ENCODE measurements at regions not wholly inside any gene's neighbourhood (a gene's known extent, or its start where the extent isn't known, plus 50 kb on each side); places are given as distances from the start of the nearest gene placed in this dataset.

GRCh38 chr5:88144219-88145001 is 124.2 kb downstream of the TMEM161B start:
- peaks cover 2% of the 10 kb centered on the region for H3K36me3 Mint-ChIP-seq (ENCODE audit: low read depth)

GRCh38 chr5:88143693-88144218 is 124.9 kb downstream of the TMEM161B start:
- no peak overlapping the region for H3K4me3 Mint-ChIP-seq
- no peak for DNase-seq
- ChIA-PET POLR2A (no interaction called here), CTCF (interaction anchor here (1.0 kb wide), 1 partner anchor 538 kb away, joined by 3 read pairs; no protein-coding TSS in a partner anchor)
- H3K27ac Mint-ChIP-seq: no peak overlapping the region
- H3K27me3 Mint-ChIP-seq: peaks cover 32% of the 10 kb centered on the region
- H3K36me3 Mint-ChIP-seq (ENCODE audit: low read depth): peaks cover 2% of the 10 kb centered on the region
- H3K9me3 Mint-ChIP-seq: no peaks in the 10 kb centered on the region
- H3K4me1 Mint-ChIP-seq: peaks cover 24% of the 10 kb centered on the region

More at GRCh38 chr5:88144219-88145001, 124.2 kb downstream of the TMEM161B start:
- H3K27ac Mint-ChIP-seq: no peak overlapping the region
- peaks cover 24% of the 10 kb centered on the region for H3K4me1 Mint-ChIP-seq
- no peaks in the 10 kb centered on the region for H3K9me3 Mint-ChIP-seq
- peak; percentile 17 for DNase-seq
- POLR2A ChIA-PET: interaction anchor here (1.6 kb wide), 1 partner anchor 545 kb away, joined by 3 read pairs; no protein-coding TSS in a partner anchor
- CTCF ChIA-PET: interaction anchor here (1.5 kb wide), 1 partner anchor 41 kb away, joined by 3 read pairs; no protein-coding TSS in a partner anchor
- no peak overlapping the region for H3K4me3 Mint-ChIP-seq
- peaks cover 34% of the 10 kb centered on the region for H3K27me3 Mint-ChIP-seq

- H3K9me3 Mint-ChIP-seq: no peaks in the 10 kb centered on the region
- peaks cover 29% of the 10 kb centered on the region for H3K27me3 Mint-ChIP-seq
- ChIA-PET CTCF (interaction anchor here (0.8 to 1.0 kb wide), 2 partner anchors 115 to 538 kb away, joined by 3 read pairs; no protein-coding TSS in a partner anchor), POLR2A (no interaction called here)
- H3K36me3 Mint-ChIP-seq (ENCODE audit: low read depth): peaks cover 2% of the 10 kb centered on the region
- no peak overlapping the region for H3K4me3 Mint-ChIP-seq
- H3K4me1 Mint-ChIP-seq: peaks cover 24% of the 10 kb centered on the region
- H3K27ac Mint-ChIP-seq: no peak overlapping the region
- DNase-seq: no peak
Measured at GRCh38 chr5:88142886-88143692, 125.6 kb downstream of the TMEM161B start.

- CTCF ChIA-PET: interaction anchor here (0.8 to 1.0 kb wide), 2 partner anchors 115 to 539 kb away, joined by 3 read pairs; no protein-coding TSS in a partner anchor
- H3K36me3 Mint-ChIP-seq (ENCODE audit: low read depth): peaks cover 2% of the 10 kb centered on the region
- DNase-seq: no peak
- no peak overlapping the region for H3K4me3 Mint-ChIP-seq
- peaks cover 28% of the 10 kb centered on the region for H3K27me3 Mint-ChIP-seq
- no peaks in the 10 kb centered on the region for H3K9me3 Mint-ChIP-seq
- POLR2A ChIA-PET: no interaction called here
- H3K4me1 Mint-ChIP-seq: peaks cover 24% of the 10 kb centered on the region
- H3K27ac Mint-ChIP-seq: no peak overlapping the region
Measured at GRCh38 chr5:88142636-88142885, 126.1 kb downstream of the TMEM161B start.

- H3K36me3 Mint-ChIP-seq (ENCODE audit: low read depth): peaks cover 2% of the 10 kb centered on the region
- H3K27ac Mint-ChIP-seq: no peak overlapping the region
- peaks cover 24% of the 10 kb centered on the region for H3K4me1 Mint-ChIP-seq
- ChIA-PET CTCF (interaction anchor here (1.0 to 1.2 kb wide), 4 partner anchors 129 to 540 kb away, joined by 3 to 4 read pairs (median 3); no protein-coding TSS in a partner anchor), POLR2A (no interaction called here)
- peak; percentile 96 for DNase-seq
- H3K4me3 Mint-ChIP-seq: no peak overlapping the region
- peaks cover 26% of the 10 kb centered on the region for H3K27me3 Mint-ChIP-seq
- H3K9me3 Mint-ChIP-seq: no peaks in the 10 kb centered on the region
Measured at GRCh38 chr5:88140856-88141752, 127.5 kb downstream of the TMEM161B start.

- Mint-ChIP-seq H3K9me3 (no peaks in the 10 kb centered on the region), H3K4me1 (peaks cover 18% of the 10 kb centered on the region)
- POLR2A ChIA-PET: no interaction called here
Measured at GRCh38 chr5:88140396-88140855, 128.2 kb downstream of the TMEM161B start.

GRCh38 chr5:88130211-88130815 is 138.3 kb downstream of the TMEM161B start:
- ChIA-PET POLR2A (no interaction called here), CTCF (no interaction called here)
- no peak overlapping the region for H3K27ac Mint-ChIP-seq
- no peak for DNase-seq
- no peak overlapping the region for H3K4me3 Mint-ChIP-seq
- no peaks in the 10 kb centered on the region for H3K9me3 Mint-ChIP-seq
- peaks cover 17% of the 10 kb centered on the region for H3K27me3 Mint-ChIP-seq
- no peaks in the 10 kb centered on the region for H3K36me3 Mint-ChIP-seq (ENCODE audit: low read depth)
- H3K4me1 Mint-ChIP-seq: peaks cover 2% of the 10 kb centered on the region

More at GRCh38 chr5:88140396-88140855, 128.2 kb downstream of the TMEM161B start:
- peaks cover 19% of the 10 kb centered on the region for H3K27me3 Mint-ChIP-seq
- CTCF ChIA-PET: interaction anchor here (1.0 to 1.2 kb wide), 4 partner anchors 130 to 541 kb away, joined by 3 to 4 read pairs (median 3); no protein-coding TSS in a partner anchor
- peaks cover 1% of the 10 kb centered on the region for H3K36me3 Mint-ChIP-seq (ENCODE audit: low read depth)
- no peak overlapping the region for H3K4me3 Mint-ChIP-seq
- peak; percentile 20 for DNase-seq
- H3K27ac Mint-ChIP-seq: no peak overlapping the region

- Mint-ChIP-seq H3K27me3 (peaks cover 14% of the 10 kb centered on the region), H3K4me3 (no peak overlapping the region), H3K9me3 (peaks cover 2% of the 10 kb centered on the region), H3K36me3 (ENCODE audit: low read depth) (no peaks in the 10 kb centered on the region), H3K27ac (no peak overlapping the region), H3K4me1 (no peaks in the 10 kb centered on the region)
- DNase-seq: no peak
- POLR2A ChIA-PET: no interaction called here
- CTCF ChIA-PET: no interaction called here
Measured at GRCh38 chr5:88128813-88129212, 139.8 kb downstream of the TMEM161B start.

- no peak for DNase-seq
- POLR2A ChIA-PET: no interaction called here
- Mint-ChIP-seq H3K27me3 (peaks cover 7% of the 10 kb centered on the region), H3K9me3 (no peaks in the 10 kb centered on the region), H3K36me3 (ENCODE audit: low read depth) (no peaks in the 10 kb centered on the region), H3K27ac (no peak overlapping the region), H3K4me3 (no peak overlapping the region), H3K4me1 (no peaks in the 10 kb centered on the region)
- CTCF ChIA-PET: interaction anchor here (0.6 kb wide), 1 partner anchor 344 kb away, joined by 3 read pairs; no protein-coding TSS in a partner anchor
Measured at GRCh38 chr5:88119535-88120125, 149.0 kb downstream of the TMEM161B start.

GRCh38 chr5:88118179-88118578 is 150.5 kb downstream of the TMEM161B start:
- Mint-ChIP-seq H3K36me3 (ENCODE audit: low read depth) (no peaks in the 10 kb centered on the region), H3K4me3 (no peak overlapping the region), H3K9me3 (no peaks in the 10 kb centered on the region), H3K27ac (no peak overlapping the region), H3K27me3 (peaks cover 7% of the 10 kb centered on the region), H3K4me1 (no peaks in the 10 kb centered on the region)
- CTCF ChIA-PET: no interaction called here
- DNase-seq: no peak
- POLR2A ChIA-PET: no interaction called here

GRCh38 chr5:88117546-88117945 is 151.1 kb downstream of the TMEM161B start:
- ChIA-PET POLR2A (no interaction called here), CTCF (no interaction called here)
- H3K4me1 Mint-ChIP-seq: no peaks in the 10 kb centered on the region
- H3K4me3 Mint-ChIP-seq: no peak overlapping the region
- H3K27me3 Mint-ChIP-seq: peaks cover 7% of the 10 kb centered on the region
- H3K27ac Mint-ChIP-seq: no peak overlapping the region
- no peaks in the 10 kb centered on the region for H3K36me3 Mint-ChIP-seq (ENCODE audit: low read depth)
- no peaks in the 10 kb centered on the region for H3K9me3 Mint-ChIP-seq
- DNase-seq: no peak

- no peak for DNase-seq
- H3K4me1 Mint-ChIP-seq: no peaks in the 10 kb centered on the region
- no peaks in the 10 kb centered on the region for H3K9me3 Mint-ChIP-seq
- H3K4me3 Mint-ChIP-seq: no peak overlapping the region
- POLR2A ChIA-PET: no interaction called here
- H3K27me3 Mint-ChIP-seq: peaks cover 7% of the 10 kb centered on the region
- no peak overlapping the region for H3K27ac Mint-ChIP-seq
- CTCF ChIA-PET: no interaction called here
- no peaks in the 10 kb centered on the region for H3K36me3 Mint-ChIP-seq (ENCODE audit: low read depth)
Measured at GRCh38 chr5:88116396-88116795, 152.2 kb downstream of the TMEM161B start.

Data from activated CD4-positive, alpha-beta memory T cell treated with anti-CD3 and anti-CD28 coated beads, Interleukin-2, amount 10 ng/mL, durations not matched to agents 7 days and 5 days (primary cell).